Gastroesophageal sphincter (tissue), 4 donors: ENCODE measurements at regions not wholly inside any gene's neighbourhood (a gene's known extent, or its start where the extent isn't known, plus 50 kb on each side); places are given as distances from the start of the nearest gene placed in this dataset.

Experiments
- ATAC-seq: fragments of 150-250 bp; one replicate; pipeline ENCODE4 v1.9.1; 2016; ENCODE audit warnings: mild to moderate bottlenecking, moderate library complexity
- H3K27ac ChIP-seq, 4 donors: fragments of 200-600 bp; sonication (generic) in 3 of 4; 1 replicate in 3 of 4; 2 replicates in 1 of 4; pipeline ENCODE4 v1.5.1; 2016 to 2019
- H3K27me3 ChIP-seq: fragments of 200-600 bp; sonication (generic); one replicate; pipeline ENCODE4 v1.5.1; 2019
- H3K36me3 ChIP-seq, 2 donors: fragments of 200-600 bp; sonication (generic); one replicate each; pipeline ENCODE4 v1.5.1; 2019; ENCODE audit warnings: control low read depth in 1 of 2
- H3K4me1 ChIP-seq, 3 donors: fragments of 200-600 bp; sonication (generic); 1 replicate in 2 of 3; 2 replicates in 1 of 3; pipeline ENCODE4 v1.5.1; 2016 to 2019; ENCODE audit warnings: control low read depth in 2 of 3
- H3K4me3 ChIP-seq, 2 donors: fragments of 200-600 bp; sonication (generic); one replicate each; pipeline ENCODE4 v1.5.1; 2019; ENCODE audit warnings: mild to moderate bottlenecking in 1 of 2, moderate library complexity in 1 of 2
- H3K9me3 ChIP-seq, 3 donors: fragments of 200-600 bp; sonication (generic); one replicate each; pipeline ENCODE4 v1.5.1; 2017 to 2019; ENCODE audit warnings: control low read depth in 2 of 3
- EP300 ChIP-seq: sonication (generic); formaldehyde crosslinking; IDR thresholded peaks from one replicate; pipeline ENCODE4 v1.6.1; 2017; ENCODE audit warnings: antibody characterized with exemption, mild to moderate bottlenecking
- POLR2A ChIP-seq, 2 donors: fragments of 450-650 bp; IDR thresholded peaks; one replicate each; pipeline ENCODE4 v1.6.1; 2017; ENCODE audit warnings: antibody characterized with exemption in 2 of 2, mild to moderate bottlenecking in 2 of 2, moderate library complexity in 1 of 2
- POLR2AphosphoS5 ChIP-seq: sonication (generic); formaldehyde crosslinking; IDR thresholded peaks from one replicate; pipeline ENCODE4 v1.6.1; 2017; ENCODE audit warnings: antibody characterized with exemption
- WGBS, 2 donors: methylation state at CpG; one replicate each; pipeline ENCODE4 v1.1.5; 2018; ENCODE audit warnings: low coverage in 1 of 2; 5-methylcytosine and 5-hydroxymethylcytosine counted together
- TF ChIP-seq, protein P1 (sequence below), 4 experiments: fragments of 200-600 bp in 2 of 4; fragments of 450-650 bp in 2 of 4; sonication (generic) in 1 of 4; IDR thresholded peaks; one replicate each; pipeline ENCODE4 v1.5.1; 2017 to 2019; ENCODE audit warnings: antibody characterized with exemption in 4 of 4, mild to moderate bottlenecking in 2 of 4, moderate library complexity in 2 of 4

- ATAC-seq: no peak
- TF ChIP-seq POLR2AphosphoS5: no peak
- no peak for TF ChIP-seq POLR2A (IDR thresholded peaks at IDR 0.05)
- no peak for TF ChIP-seq EP300
- TF ChIP-seq, protein P1, sequence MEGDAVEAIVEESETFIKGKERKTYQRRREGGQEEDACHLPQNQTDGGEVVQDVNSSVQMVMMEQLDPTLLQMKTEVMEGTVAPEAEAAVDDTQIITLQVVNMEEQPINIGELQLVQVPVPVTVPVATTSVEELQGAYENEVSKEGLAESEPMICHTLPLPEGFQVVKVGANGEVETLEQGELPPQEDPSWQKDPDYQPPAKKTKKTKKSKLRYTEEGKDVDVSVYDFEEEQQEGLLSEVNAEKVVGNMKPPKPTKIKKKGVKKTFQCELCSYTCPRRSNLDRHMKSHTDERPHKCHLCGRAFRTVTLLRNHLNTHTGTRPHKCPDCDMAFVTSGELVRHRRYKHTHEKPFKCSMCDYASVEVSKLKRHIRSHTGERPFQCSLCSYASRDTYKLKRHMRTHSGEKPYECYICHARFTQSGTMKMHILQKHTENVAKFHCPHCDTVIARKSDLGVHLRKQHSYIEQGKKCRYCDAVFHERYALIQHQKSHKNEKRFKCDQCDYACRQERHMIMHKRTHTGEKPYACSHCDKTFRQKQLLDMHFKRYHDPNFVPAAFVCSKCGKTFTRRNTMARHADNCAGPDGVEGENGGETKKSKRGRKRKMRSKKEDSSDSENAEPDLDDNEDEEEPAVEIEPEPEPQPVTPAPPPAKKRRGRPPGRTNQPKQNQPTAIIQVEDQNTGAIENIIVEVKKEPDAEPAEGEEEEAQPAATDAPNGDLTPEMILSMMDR (IDR thresholded peaks at IDR 0.05): no peak
- no peaks in the 10 kb centered on the region for H3K36me3 ChIP-seq
- H3K4me1 ChIP-seq: no peaks in the 10 kb centered on the region
- 40% methylated on average over 1 of the region's 3 CpGs; no CpG with 5 or more reads in 1 of the 2 donors for WGBS, 2 donors
- H3K4me3 ChIP-seq: no peak overlapping the region
- no peak overlapping the region for H3K27ac ChIP-seq
- no peaks in the 10 kb centered on the region for H3K9me3 ChIP-seq
- H3K27me3 ChIP-seq: no peaks in the 10 kb centered on the region
Measured at GRCh38 chrX:109312757-109313156, 169.1 kb downstream of the GUCY2F start.

DNA sequence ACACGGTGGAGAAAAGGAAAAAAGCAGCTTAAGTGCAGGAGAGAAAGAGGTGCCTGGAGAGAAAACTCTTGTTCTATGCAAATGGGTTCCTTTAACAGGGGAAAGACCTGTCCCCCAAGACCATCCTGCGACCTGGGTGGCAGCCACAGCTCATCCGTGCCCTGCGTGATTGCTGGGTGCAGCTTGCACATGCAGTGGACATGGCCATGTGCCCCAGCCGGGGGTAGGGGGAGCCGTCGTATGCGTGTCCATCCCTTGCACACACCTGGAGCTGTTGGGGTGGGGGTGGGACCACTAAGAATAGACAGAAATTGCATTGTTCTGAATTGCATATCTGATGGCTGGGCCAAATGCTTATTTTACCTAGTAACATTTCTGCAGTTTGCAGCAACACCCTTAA, 171.9 kb downstream of the GUCY2F start:
- no peaks in the 10 kb centered on the region for H3K4me1 ChIP-seq
- H3K27me3 ChIP-seq: no peaks in the 10 kb centered on the region
- WGBS, 2 donors: no CpG with 5 or more reads among the region's 8 CpGs
- H3K27ac ChIP-seq: no peak overlapping the region
- no peaks in the 10 kb centered on the region for H3K36me3 ChIP-seq
- TF ChIP-seq EP300 (no peak), POLR2A (IDR thresholded peaks at IDR 0.05) (no peak), POLR2AphosphoS5 (no peak)
- TF ChIP-seq, protein P1 (IDR thresholded peaks at IDR 0.05): no peak
- no peaks in the 10 kb centered on the region for H3K9me3 ChIP-seq
- no peak for ATAC-seq
- no peak overlapping the region for H3K4me3 ChIP-seq

GRCh38 chrX:109301177-109301576, 180.7 kb downstream of the GUCY2F start:
- H3K36me3 ChIP-seq: no peaks in the 10 kb centered on the region
- TF ChIP-seq EP300: no peak
- no peak for TF ChIP-seq POLR2AphosphoS5
- TF ChIP-seq, protein P1 (IDR thresholded peaks at IDR 0.05): no peak
- no peak for TF ChIP-seq POLR2A (IDR thresholded peaks at IDR 0.05)
- no peaks in the 10 kb centered on the region for H3K9me3 ChIP-seq
- no peaks in the 10 kb centered on the region for H3K27me3 ChIP-seq
- H3K4me3 ChIP-seq: no peak overlapping the region
- no peak for ATAC-seq
- no peak overlapping the region for H3K27ac ChIP-seq
- no peaks in the 10 kb centered on the region for H3K4me1 ChIP-seq
- 17 to 50% methylated on average over 1 of the region's 2 CpGs for WGBS, 2 donors

- H3K9me3 ChIP-seq: no peaks in the 10 kb centered on the region
- H3K4me1 ChIP-seq: no peaks in the 10 kb centered on the region
- H3K36me3 ChIP-seq: no peaks in the 10 kb centered on the region
- H3K4me3 ChIP-seq: no peak overlapping the region
- no peaks in the 10 kb centered on the region for H3K27me3 ChIP-seq
- TF ChIP-seq POLR2A (IDR thresholded peaks at IDR 0.05) (no peak), POLR2AphosphoS5 (no peak), EP300 (no peak)
- TF ChIP-seq, protein P1 (IDR thresholded peaks at IDR 0.05): no peak
- no peak for ATAC-seq
- no peak overlapping the region for H3K27ac ChIP-seq
- WGBS, 2 donors: 50% methylated on average over 1 of the region's 1 CpG; no CpG with 5 or more reads in 1 of the 2 donors
Measured at GRCh38 chrX:109300415-109300814, 181.5 kb downstream of the GUCY2F start.

DNA sequence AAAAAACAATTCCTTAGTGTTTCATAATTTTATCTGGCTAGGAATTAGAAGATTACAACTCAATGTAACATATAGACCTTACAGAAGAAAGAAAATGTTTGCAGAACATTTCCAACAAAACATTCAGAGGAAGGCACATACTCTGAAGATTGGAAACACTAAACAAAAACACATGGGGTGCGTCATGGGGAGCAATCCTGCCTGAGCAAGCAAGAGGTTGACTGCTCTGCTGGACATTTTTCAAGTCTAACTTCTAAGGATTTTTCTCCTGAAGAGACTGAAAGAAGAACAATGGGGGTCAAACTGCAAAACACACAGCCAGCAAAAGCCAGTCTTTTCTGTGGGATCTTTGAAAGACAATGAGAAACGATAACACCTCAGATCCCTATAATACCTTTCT, 182.8 kb downstream of the GUCY2F start:
- ATAC-seq: no peak
- 46 to 50% methylated on average over 1 to 2 of the region's 2 CpGs for WGBS, 2 donors

More for the DNA sequence above, 182.8 kb downstream of the GUCY2F start:
- H3K4me3 ChIP-seq: no peak overlapping the region
- no peaks in the 10 kb centered on the region for H3K36me3 ChIP-seq
- TF ChIP-seq EP300 (no peak), POLR2A (IDR thresholded peaks at IDR 0.05) (no peak), POLR2AphosphoS5 (no peak)
- TF ChIP-seq, protein P1 (IDR thresholded peaks at IDR 0.05): no peak
- H3K4me1 ChIP-seq: no peaks in the 10 kb centered on the region
- H3K27me3 ChIP-seq: no peaks in the 10 kb centered on the region
- H3K9me3 ChIP-seq: no peaks in the 10 kb centered on the region
- H3K27ac ChIP-seq: no peak overlapping the region
